Left hindlimb (tissue), 1 donor: ENCODE measurements at regions not wholly inside any gene's neighbourhood (a gene's known extent, or its start where the extent isn't known, plus 50 kb on each side); places are given as distances from the start of the nearest gene placed in this dataset.
"Not testable (repeated sequence)": the region's sequence is repeated elsewhere in the genome, so short reads cannot be mapped to it uniquely, and the experiment has no call there.

Experiments
- DNase-seq: peaks from one replicate; pipeline ENCODE4 v3.0.0-alpha.2; 2018

DNA sequence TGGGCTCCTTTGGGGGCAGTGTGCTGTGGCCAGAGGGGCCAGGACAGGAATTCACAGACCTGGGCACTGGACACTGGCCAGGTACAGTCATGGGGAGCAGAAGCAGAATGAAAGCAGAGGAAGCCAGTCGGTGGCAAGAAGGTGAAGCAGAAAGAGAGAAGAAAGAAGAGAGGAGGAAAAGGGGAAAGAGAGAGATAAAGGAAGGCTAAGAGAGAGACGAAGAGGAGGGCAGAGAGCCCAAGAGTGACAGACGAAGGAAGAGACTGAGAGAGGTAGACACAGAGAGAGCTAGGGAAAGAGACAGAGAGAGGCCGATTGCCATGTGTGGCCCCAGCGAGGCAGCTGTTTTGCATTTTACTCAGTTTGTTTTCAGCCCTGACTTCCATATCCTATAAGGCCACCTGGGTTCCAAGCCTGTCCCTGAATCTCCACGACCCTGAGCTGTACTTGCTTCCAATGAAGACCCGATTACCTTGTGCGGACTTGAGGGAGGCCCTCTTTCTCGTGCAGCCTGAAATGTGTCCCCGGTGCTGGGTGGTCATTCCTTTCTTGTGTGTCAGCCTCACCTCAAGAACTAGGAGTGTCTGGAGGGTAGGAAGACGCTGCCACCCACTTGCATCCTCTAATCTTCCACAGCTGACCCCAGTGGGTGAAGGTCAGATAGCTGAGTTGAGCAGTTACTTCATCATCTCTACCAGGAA is 73.9 kb downstream of the LSM3 start:
- no peak for DNase-seq

DNA sequence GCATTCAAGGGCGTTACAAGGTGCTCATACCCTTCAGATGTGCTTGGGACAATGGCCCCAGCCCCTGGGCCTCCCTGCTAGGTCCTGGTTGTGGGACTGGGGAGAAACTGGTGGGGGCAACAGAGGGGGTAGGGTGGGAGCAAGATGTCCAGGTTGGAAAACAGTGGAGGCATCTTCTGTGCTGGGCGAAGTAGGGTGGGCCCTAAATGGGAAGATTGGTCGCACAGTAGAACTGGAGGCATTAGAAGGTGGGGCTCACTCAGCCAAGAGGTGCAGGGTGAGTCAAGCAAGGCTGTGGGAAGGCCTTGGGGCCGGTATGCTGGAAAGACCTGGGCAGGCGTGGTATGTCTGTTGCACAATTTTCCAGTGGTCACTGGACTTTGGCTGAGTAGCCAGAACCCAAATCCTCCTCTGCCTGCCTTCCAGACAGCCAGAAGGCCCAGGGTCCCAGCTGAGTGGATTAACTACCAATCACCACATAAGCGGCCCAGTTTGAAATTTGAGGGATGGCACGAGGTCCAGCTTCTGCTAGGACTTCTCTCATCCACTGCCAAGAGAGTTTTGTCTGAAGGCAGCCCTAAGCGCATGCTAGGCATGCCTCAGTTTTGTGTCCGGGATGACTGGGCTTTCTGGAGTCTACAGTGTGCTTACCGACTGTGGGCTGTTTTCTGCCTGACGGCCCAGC is 74.5 kb downstream of the LSM3 start:
- no peak for DNase-seq

DNA sequence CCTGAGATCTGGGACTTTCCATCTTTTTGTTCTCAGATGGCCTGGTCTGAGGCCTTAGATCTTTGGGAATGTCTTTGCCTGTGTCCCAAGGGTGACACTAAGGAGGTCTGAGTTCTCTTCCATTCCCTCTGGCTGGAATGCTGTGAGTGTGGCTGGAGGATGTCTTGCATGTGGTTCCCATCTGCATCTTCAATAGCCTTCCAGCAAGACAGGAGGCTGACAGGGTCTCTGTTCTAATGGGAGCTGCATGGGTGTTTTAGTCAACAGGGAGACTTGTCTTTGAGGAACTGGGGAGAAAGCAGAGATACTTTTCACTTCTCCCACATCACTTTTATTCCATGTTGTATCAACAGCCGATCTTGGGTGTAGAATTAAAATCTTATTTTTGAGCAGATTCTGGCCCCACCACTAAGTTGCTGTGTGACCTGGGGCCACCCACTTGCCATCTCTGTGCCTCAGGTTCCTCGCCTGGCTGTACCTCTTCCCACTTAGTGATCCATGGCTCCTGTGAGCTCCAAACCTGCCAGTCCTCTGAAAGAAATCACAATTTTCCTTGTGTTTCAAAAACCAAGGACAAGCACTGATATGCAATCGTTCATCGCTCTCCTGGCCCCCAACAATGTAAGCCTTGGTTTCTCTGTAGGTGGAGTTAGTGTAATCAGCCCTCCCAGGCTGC is 75.2 kb downstream of the LSM3 start:
- no peak for DNase-seq

DNA sequence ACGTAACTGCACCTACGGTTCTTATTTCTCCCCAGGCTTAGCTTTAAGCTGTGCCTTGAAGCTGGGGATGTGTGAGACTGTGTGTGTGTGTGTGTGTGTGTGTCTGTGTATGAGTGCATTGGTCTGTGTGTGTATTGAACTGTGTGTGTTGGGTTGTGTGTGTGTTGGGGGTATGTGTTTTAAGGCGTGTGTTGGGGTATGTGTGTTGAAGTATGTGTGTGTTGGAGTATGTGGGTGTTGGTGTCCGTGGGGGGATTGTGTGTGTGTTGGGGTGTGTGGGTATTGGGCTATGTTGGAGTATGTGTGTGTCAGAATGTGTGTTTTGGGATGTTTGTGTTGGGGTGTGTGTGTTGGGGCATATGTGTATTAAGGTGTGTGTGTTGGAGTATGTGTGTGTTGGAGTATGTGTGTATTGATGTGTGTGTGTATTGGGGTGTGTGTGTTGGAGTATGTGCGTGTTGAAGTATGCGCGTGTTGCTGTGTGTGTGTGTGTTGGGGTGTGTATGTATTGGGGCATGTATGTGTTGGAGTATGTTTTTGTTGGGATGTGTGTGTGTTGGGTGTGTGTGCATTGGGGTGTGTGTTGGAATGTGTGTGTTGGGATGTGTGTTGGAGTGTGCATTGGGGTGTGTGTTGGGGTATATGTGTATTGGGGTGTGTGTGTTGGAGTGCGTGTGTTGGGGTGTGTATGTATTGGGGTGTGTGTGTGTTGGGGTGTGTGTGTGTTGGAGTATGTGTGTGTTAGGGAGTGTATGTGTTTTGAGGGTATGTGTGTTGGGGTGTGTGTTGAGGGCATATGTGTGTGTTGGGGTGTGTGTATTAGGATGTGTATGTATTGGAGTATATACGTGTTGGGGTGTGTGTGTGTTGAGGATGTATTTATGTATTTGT is 76.4 kb downstream of the LSM3 start:
- DNase-seq: no peak

DNA sequence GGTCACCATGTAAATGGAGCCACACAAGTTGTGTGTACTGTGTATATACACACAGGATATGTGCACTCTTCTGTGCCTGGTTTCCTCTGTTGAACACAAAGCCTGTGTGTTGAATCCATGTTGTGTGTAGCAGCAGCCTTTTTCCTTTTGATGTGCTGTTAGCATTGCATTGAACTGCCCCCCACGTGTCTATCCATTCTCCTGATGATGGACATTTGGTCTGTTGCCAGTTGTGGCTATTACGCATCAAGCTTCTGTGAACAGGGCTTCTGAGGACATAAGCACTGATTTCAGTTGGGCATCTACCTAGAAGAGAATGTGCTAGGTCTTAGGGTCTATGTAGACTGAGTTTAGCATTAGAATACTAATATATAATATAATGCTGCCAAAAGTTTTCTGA is 77.4 kb downstream of the LSM3 start:
- no peak for DNase-seq

DNA sequence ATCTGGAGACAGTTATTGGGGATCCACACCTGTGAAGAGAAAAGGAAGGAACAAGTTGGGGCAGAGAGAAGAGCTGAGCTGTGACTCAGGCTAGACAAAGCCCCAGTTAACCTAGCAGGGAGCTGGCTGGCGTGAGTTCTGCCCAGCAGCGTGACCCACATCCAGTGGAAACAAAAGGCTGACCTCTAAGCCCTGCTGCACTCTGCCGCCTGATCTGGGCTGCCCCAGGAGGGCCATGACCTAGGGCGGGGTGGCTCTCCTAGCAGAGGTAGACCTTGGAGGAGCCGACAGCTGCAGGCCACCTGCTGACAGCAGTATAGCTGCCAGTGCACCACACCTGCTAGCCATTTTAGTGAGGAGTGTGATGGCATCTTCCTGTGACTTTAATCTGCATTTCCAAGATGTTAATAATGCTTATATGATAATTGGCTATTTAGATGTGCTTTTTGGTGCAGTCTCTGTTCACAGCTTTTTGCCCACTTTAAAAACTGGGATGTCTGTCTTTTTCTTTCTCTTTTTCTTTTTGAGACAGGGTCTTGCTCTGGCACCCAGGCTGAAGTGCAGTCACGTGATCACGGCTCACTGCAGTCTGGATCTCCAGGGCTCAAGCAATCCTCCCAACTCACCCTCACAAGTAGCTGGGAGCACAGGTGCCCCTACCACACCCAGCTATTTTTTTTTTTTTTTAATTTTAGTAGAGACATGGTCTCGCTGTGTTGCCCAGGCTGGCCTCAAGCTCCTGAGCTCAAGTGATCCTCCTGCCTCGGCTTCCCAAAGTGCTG is 78.1 kb downstream of the LSM3 start:
- no peak for DNase-seq

DNA sequence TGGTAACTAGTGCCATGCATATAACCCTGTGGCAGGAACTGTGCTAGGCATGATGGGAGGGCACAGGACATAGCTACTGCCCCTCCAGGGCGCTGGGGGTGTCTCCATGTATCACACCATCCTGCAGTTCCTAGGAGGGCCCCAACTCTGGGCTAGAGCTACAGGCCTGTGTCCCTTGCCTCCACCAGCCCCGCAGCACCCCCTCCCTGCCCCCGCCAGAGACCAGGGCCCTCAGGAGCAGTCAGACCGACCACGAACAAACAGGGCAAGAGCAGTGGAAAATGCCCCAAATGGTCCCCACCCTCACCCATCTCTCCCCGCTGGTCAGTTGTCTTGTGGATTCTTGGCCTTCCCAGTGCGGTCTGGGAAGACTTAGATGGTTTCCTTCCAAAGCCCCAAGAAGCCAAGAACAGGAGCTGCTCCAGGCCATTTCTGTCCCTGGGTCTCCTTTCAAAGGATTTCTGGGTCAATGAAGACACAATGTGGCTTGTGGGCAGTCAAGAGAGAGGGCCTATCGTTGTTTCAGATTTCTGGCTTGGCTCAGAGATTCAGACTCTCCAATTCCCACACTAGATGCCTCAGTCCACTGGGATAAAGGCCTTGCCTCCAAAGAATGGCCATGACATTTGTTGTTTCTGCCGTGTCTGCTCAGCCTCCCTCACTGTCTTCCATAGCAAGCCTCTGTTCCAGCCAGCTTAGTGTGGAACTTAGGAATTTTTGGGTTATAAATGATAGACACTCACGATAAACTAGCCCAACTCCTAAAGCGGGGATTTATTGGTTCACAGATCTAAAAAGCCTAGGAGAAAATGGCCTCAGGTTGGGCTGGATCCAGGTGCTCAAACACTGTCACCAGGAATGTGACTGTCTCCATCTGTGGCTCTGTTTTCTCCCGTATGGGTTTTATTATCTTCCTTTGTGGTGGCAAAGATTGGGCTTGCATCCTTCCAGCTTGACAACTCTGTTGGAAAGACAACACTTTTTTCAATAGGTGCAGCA is 80.6 kb downstream of the LSM3 start:
- no peak for DNase-seq

DNA sequence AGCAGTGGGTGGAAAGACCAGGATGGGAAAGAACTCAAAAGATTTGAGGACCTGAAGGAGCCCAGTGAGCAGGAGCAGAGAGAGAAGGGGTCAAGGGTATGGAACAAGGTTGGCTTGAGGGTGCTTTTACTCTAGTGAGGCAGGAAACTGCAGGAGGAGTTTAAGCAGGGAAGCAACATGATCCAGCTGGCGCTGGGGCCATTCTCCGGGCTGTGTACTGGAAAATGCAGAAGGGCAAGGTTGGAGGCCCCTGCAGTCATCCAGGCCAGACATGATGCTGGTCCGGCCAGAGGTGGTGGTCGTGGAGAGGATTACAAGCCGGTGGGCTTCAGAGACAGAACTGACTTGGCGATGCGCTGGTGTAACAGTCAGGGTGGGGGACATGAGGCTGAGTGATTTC is 81.8 kb downstream of the LSM3 start:
- no peak for DNase-seq

DNA sequence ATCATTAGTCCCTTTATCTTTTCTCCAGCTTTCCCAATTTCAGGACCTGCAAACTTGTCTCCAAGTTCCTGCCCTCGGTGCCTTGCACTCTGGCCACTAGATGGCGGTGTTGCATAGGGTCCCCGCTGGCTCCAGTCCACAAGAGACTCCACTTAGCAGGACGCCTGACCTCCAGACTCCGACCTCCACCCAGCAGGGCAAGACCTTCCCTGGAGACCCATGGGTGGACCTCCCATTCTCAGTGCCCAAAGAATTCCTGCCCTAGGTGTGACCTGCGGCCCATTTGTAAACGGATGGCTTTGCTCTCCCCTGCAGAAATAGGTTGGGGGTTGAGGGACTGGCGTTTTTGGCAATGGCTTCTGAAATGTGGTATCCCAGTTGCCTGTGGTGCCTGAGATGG is 82.6 kb downstream of the LSM3 start:
- peak; percentile 77 for DNase-seq

DNA sequence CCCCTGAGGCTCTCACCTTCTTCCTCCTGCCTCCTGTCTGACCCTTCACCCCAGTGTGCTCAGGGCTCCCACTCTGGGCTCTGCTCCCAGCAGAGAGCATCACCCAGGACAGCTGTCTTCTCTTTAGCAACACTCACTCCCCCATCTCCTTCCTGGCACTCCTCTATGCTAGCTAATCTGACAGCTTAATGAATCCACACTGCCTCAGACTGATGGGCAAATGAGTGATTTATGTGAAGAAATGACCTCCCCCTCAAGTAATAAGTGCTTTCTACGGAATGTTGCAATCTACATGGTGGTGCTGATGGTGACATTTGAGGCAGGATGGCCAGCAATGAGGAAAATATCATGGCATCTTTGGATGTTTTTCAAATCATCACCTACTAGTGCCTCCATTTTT is 83.6 kb downstream of the LSM3 start:
- no peak for DNase-seq

DNA sequence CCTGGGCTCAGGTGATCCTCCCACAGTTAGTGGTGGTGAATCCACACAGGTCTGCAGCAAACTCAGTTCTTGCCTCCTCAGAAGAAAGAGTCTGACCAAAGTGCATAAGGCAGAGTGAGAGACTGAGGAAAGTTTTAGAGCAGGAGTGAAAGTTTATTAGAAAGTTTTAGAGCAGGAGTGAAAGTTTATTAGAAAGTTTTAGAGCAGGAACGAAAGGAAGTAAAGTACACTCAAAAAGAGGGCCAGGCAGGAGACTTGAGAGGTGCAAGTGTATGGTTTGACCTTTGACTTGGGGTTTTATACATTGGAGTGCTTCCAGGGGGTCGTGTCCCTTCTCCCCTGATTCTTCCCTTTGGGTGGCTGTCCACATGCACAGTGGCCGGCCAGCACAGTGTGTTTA is 84.2 kb downstream of the LSM3 start:
- DNase-seq: no peak

DNA sequence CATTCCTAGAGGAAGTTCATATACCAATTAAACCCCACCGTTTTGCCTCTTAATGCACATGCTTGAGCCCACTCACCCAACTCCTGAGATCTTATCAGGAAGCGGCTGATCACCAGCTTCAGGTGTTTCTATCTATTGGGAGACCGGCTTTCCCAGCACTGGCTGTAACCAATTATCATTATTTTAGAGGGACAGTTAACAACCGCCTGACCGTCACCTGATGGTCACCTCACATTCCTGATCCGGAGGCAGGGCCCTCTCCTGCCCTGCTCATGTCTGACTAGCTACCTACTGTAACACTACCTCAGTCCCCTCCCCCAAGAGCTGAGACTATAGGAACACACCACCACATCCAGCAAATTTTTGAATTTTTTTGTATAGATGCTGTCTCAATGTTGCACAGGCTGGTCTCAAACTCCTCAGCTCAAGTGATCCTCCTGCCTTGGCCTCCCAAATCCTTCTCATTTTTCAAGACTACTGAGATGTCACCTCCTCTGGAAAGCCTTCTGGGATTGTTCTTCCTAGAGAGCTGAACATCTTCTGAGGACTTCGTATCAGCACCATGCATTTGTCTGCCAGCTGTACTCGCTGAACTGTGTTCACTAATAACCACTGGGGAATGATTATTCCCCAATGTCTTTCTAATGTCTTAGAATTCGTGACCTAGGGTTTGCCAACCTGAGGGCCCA is 84.8 kb downstream of the LSM3 start:
- no peak for DNase-seq

DNA sequence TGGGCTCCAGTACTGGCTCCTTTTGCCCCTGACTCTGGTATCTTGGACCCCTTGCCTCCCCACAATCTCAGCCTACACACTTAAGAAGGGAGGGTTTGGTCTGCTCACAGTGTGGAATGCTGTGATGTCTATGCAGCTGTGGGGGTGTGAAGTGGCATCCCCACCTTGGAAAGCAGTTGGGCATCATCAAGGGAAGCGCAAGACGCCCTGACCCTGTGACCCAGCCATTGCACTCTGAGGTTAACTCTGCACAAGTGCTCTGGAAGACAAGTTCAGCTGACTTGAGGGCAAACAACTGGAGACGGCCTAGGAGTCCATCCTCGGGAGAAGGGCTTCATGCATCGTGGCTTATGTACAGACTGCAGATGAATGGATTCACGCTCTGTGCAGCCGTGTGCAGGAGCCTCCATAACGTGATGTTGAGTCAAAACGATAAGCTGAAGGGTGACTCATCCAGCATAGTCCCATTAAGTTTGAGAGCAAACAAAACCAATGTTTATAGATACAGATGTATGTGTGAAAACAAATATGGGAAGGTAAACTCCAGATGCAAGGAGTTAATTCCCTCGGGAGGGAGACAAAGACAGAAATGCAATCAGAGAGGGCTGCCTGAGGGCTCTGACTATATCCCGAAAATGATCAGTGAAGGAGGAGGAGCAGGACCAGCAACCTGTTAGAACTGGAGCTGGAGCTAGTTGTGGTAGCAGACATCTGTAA is 86.8 kb downstream of the LSM3 start:
- DNase-seq: no peak

DNA sequence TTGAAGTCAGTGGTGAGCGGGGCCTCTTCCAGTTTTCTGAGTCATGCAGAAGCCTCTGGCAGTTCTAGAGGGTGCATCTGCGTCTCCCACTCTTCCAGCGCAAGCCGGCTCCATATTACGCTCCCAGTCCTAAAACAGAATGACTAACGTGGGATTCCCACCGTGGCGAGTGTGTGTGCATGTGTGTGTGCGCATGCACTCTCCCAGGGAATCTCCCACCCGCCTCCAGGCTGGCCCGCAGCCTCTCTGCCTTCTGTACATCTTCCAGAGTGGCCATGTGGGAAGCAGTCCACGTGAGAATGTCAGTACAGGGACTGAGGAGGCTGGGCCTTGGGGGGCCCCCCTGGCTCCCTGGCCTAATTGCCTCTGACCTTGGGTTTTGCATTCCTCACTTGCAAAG is 87.7 kb downstream of the LSM3 start:
- peak; percentile 64 for DNase-seq

DNA sequence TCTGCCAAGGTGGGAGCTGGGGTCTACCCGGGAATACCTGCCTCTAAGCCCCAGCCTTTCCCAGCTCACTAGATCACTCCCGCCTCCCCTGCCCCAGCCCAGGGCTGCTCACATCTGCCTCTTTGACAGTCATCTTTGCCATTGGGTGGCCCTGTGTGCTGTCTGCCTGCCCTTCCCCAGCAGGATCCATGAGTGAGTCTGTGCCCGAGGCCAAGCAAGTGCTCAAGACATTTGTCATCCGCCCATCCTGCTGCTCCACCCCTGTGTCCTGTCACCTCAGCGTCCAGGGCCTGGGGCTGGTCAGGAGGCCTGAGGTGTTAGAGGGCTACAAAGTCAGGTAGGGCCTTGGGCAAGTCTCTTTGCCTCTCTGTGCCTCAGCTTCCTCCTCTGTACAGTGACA is 89.4 kb downstream of the LSM3 start:
- no peak for DNase-seq

DNA sequence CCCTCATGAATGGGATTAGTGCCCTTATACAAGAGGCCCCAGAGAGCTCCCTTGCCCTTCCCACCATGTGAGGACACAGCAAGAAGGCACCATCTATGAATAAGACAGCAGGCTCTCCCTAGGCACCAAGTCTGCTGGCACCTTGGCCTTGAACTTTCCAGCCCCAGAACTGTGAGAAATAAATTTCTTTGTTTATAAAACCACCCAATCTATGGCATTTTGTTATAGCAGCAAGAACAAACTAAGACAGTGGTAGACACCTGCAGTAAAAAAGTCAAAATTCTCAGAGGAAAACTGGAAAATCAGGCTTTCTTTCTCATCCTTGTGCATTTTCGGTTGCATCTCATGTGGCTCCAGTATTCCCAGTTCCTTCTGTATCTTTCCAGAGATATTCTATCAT is 90.3 kb downstream of the LSM3 start:
- no peak for DNase-seq

DNA sequence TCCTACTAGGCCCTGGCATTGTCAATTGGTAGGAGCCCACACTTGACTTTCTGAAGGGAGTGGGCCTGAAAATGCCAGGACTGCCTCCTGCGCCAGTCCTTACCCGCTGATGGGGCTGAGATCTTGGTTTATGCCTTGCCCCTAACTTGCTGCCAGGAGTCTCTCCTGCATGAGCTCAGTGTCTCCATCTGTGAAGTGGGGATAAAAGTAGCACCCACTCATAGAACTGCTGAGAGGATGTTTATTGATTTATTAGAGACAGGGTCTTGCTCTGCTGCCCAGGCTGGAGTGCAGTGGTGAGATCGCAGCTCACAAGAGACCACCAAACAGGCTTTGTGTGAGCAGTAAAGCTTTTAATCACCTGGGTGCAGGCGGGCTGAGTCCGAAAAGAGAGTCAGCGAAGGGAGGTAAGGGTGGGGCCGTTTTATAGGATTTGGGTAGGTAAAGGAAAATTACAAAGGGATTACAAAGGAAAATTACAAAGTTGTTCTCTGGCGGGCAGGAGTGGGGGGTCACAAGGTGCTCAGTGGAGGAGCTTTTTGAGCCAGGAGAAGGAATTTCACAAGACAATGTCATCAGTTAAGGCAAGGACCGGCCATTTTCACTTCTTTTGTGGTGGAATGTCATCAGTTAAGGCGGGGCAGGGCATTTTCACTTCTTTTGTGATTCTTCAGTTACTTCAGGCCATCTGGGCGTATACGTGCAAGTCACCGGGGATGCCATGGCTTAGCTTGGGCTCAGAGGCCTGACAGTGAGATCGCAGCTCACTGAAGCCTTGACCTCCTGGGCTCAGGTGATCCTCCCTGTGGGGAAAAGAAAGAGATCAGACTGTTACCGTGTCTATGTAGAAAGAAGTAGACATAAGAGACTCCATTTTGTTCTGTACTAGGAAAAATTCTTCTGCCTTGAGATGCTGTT is 93.7 kb downstream of the LSM3 start:
- DNase-seq: not testable (repeated sequence)

DNA sequence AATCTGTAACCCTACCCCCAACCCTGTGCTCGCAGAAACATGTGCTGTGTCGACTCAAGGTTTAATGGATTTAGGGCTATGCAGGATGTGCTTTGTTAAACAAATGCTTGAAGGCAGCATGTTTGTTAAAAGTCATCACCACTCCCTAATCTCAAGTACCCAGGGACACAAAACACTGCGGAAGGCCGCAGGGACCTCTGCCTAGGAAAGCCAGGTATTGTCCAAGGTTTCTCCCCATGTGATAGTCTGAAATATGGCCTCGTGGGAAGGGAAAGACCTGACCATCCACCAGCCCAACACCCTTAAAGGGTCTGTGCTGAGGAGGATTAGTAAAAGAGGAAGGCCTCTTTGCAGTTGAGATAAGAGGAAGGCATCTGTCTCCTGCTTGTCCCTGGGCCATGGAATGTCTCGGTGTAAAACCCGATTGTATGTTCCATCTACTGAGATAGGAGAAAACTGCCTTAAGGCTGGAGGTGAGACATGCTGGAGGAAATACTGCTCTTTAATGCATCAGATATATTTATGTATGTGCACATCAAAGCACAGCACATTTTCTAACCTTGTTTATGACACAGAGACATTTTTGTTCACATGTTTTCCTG is 94.4 kb downstream of the LSM3 start:
- not testable (repeated sequence) for DNase-seq
